K562 (cell line): ENCODE measurements at regions not wholly inside any gene's neighbourhood (a gene's known extent, or its start where the extent isn't known, plus 50 kb on each side); places are given as distances from the start of the nearest gene placed in this dataset.

Experiments used
- ATAC-seq: fragments of 200-7000 bp; cut with Tn5 transposase; 3 replicates; pipeline ENCODE4 v1.9.1; 2020; ENCODE audit warnings: moderate library complexity
- BruUV-seq: library from RNA; stranded (reverse); fragments of 400-500 nt; replicated peaks from 2 replicates; lab custom pipeline; 2021; lab: Mats Ljungman, UMichigan
- CTCF ChIA-PET: fragments of 300-600 bp; formaldehyde crosslinking; extraction: SDS; loops from one replicate; lab custom pipeline; 2021; ENCODE audit warnings: low intra/inter-chr PET ratio; lab: Yijun Ruan, JAX
- POLR2A ChIA-PET: fragments of 300-600, 350-650 bp; sonication (Branson Sonifier 250); formaldehyde crosslinking; extraction: SDS; loops from one replicate; lab custom pipeline; 2021; ENCODE audit warnings: antibody characterized with exemption, inconsistent platforms; lab: Yijun Ruan, JAX
- DNase-seq, 4 experiments: peaks; one replicate each; pipeline versions ENCODE4 v3.0.0 to v3.0.0-alpha.2; 2011 to 2018; ENCODE audit warnings: low spot score in 3 of 4, mixed read lengths in 3 of 4; ENCODE audit errors: extremely low read depth in 1 of 4
- FAIRE-seq: peaks from 2 replicates; lab custom pipeline; 2011; peaks lifted over from hg19 to GRCh38; lab: Jason Lieb, UNC
- H2AFZ ChIP-seq: 2 replicates; pipeline ENCODE4 v1.6.0; 2011; ENCODE audit warnings: low read depth, low read length, control low read depth, inconsistent platforms
- H3K27ac ChIP-seq: fragments of 200-600 bp; 3 replicates; pipeline ENCODE4 v1.8.0; 2011; ENCODE audit warnings: low read depth, mild to moderate bottlenecking, control low read depth, inconsistent platforms, low read length, moderate library complexity, mixed read lengths; ENCODE audit errors: extremely low read depth
- H3K27me3 ChIP-seq, 2 experiments: fragments of 300-600 bp in 1 of 2; 2 replicates in 1 of 2; 3 replicates in 1 of 2; pipeline versions ENCODE4 v1.6.0 to v1.8.0; 2011; ENCODE audit warnings: inconsistent platforms in 2 of 2, low read length in 2 of 2, mild to moderate bottlenecking in 1 of 2, mixed read lengths in 1 of 2, moderate library complexity in 1 of 2; ENCODE audit not compliant: control insufficient read depth in 2 of 2, insufficient read depth in 2 of 2
- H3K36me3 ChIP-seq: fragments of 300-600 bp; 3 replicates; pipeline ENCODE4 v1.8.0; 2011; ENCODE audit warnings: mild to moderate bottlenecking, low read length, inconsistent platforms; ENCODE audit not compliant: control insufficient read depth, insufficient read depth
- H3K4me1 ChIP-seq, 2 experiments: fragments of 200-600 bp in 1 of 2; replicated peaks in 1 of 2; 2 replicates in 1 of 2; 3 replicates in 1 of 2; pipeline versions ENCODE4 v1.5.1 to v1.8.0; 2011; ENCODE audit warnings: inconsistent platforms in 2 of 2, low read length in 2 of 2, mild to moderate bottlenecking in 1 of 2, mixed read lengths in 1 of 2, moderate library complexity in 1 of 2; ENCODE audit not compliant: control insufficient read depth in 2 of 2, insufficient read depth in 2 of 2
- H3K4me2 ChIP-seq: 2 replicates; pipeline ENCODE4 v1.6.1; 2011; ENCODE audit warnings: low read length, control low read depth, inconsistent platforms, mixed read lengths; ENCODE audit not compliant: insufficient read depth
- H3K4me3 ChIP-seq: fragments of 200-600 bp; sonication (generic), shearing (Covaris generic); 2 replicates; pipeline ENCODE4 v1.5.1; 2016; ENCODE audit warnings: control low read depth, inconsistent platforms
- H3K79me2 ChIP-seq: fragments of 200-600 bp; 3 replicates; pipeline ENCODE4 v1.8.0; 2011; ENCODE audit warnings: low read length, inconsistent platforms; ENCODE audit not compliant: control insufficient read depth, insufficient read depth
- H3K9ac ChIP-seq, 2 experiments: 2 replicates each; pipeline versions ENCODE4 v1.6.0 to v1.6.1; 2011; ENCODE audit warnings: low read depth in 2 of 2, low read length in 2 of 2, control low read depth in 1 of 2, inconsistent platforms in 1 of 2, mild to moderate bottlenecking in 1 of 2, mixed read lengths in 1 of 2; ENCODE audit not compliant: insufficient read depth in 1 of 2
- H3K9me1 ChIP-seq: one replicate; pipeline ENCODE4 v1.6.0; 2011; ENCODE audit warnings: inconsistent platforms, mild to moderate bottlenecking, low read length, moderate library complexity; ENCODE audit not compliant: control insufficient read depth, insufficient read depth
- H3K9me3 ChIP-seq: replicated peaks from 2 replicates; pipeline ENCODE4 v1.5.1; 2011; ENCODE audit warnings: low read depth, low read length, inconsistent platforms; ENCODE audit not compliant: control insufficient read depth, insufficient read depth
- H4K20me1 ChIP-seq: replicated peaks from 2 replicates; pipeline ENCODE4 v1.6.1; 2011; ENCODE audit warnings: low read length, inconsistent platforms, mixed read lengths; ENCODE audit not compliant: control insufficient read depth, insufficient read depth
- JUNB ChIP-seq: fragments of 450-650 bp; formaldehyde crosslinking; conservative IDR thresholded peaks from 2 replicates; pipeline ENCODE4 v1.4.0; 2020; ENCODE audit warnings: mild to moderate bottlenecking
- POLR2AphosphoS2 ChIP-seq: IDR thresholded peaks from 2 replicates; pipeline ENCODE4 v1.6.1; 2012; ENCODE audit warnings: low read length, improper control_type of control experiment
- RNF2 ChIP-seq: sonication (generic); IDR thresholded peaks from 2 replicates; pipeline ENCODE4 v1.6.1; 2016
- SPI1 ChIP-seq: IDR thresholded peaks from 2 replicates; pipeline ENCODE4 v1.6.1; 2011; ENCODE audit warnings: low read depth, low read length, control low read depth, borderline replicate concordance
- TBP ChIP-seq: optimal IDR thresholded peaks from 2 replicates; pipeline ENCODE3; 2011; ENCODE audit warnings: low read depth, low read length, improper control_type of control experiment
- XRCC3 ChIP-seq: fragments of 450-650 bp; IDR thresholded peaks from 2 replicates; pipeline ENCODE4 v1.6.1; 2017; ENCODE audit warnings: mild to moderate bottlenecking, moderate library complexity
- ZNF140 ChIP-seq: fragments of 250-450 bp; sonication (Bioruptor Pico); IDR thresholded peaks from 2 replicates; pipeline ENCODE4 v1.8.0; 2021; ENCODE audit warnings: moderate library complexity, mild to moderate bottlenecking, inconsistent platforms
- ZNF41 ChIP-seq: fragments of 250-450 bp; sonication (Bioruptor Pico); conservative IDR thresholded peaks from 2 replicates; pipeline ENCODE4 v1.4.0; 2020; ENCODE audit warnings: mild to moderate bottlenecking
- ZNF780A ChIP-seq: fragments of 250-450 bp; sonication (Bioruptor Pico); IDR thresholded peaks from 2 replicates; pipeline ENCODE4 v1.5.0; 2021; ENCODE audit warnings: mild to moderate bottlenecking
- WGBS: fragments of 100-300 bp; shearing (Covaris generic); methylation state at CpG from one replicate; pipeline ENCODE4 v1.1.6; 2016; ENCODE audit warnings: low coverage, mixed read lengths; ENCODE audit not compliant: insufficient coverage; ENCODE audit errors: missing lambda C conversion rate; 5-methylcytosine and 5-hydroxymethylcytosine counted together
- in situ Hi-C: fragments of 300-500 bp; cut with MboI; formaldehyde crosslinking; loops from 4 replicates; pipeline ENCODE4 v1.15.0; 2018; ENCODE audit warnings: inconsistent platforms, mixed read lengths
- intact Hi-C: fragments of 100-400 bp; cut with micrococcal nuclease; formaldehyde crosslinking; loops from 2 replicates; pipeline ENCODE4 v1.14.2; 2022
- TF ChIP-seq, protein P1 (sequence below): fragments of 450-650 bp; IDR thresholded peaks from 2 replicates; pipeline ENCODE4 v1.6.1; 2016; ENCODE audit warnings: mild to moderate bottlenecking
- TF ChIP-seq, protein P2 (sequence below): sonication (generic); formaldehyde crosslinking; IDR thresholded peaks from 2 replicates; pipeline ENCODE4 v1.8.1; 2023; ENCODE audit warnings: mild to moderate bottlenecking, missing genetic modification reagents
- TF ChIP-seq, protein P3 (sequence below), 2 experiments: fragments of 450-650 bp; IDR thresholded peaks; 2 replicates each; pipeline ENCODE4 v1.6.1; 2016

DNA sequence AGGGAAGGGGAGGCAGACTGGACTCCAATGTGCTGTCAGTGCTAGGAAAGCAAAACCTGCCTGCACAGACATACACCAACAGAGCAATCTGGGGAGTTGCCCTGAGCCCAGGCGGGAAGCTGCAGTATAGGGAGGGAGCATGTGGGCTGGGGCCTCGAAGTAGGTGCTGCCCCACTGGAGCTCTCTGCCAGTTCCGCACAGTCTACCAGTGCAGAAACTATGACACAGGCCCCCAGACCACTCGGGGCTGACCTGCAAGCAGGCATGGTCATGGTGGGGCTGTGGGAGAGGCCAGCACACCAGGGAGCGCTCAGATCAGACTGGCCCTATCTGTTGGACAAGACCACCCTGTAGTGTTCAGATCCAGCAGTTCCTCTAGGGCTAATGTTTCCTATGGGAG, 344.1 kb upstream of the TRAM1L1 start:
- no peaks in the 10 kb centered on the region for H3K79me2 ChIP-seq
- BruUV-seq = no TSS peak
- no peaks in the 10 kb centered on the region for H3K4me1 ChIP-seq
- no peaks in the 10 kb centered on the region for H3K36me3 ChIP-seq
- intact Hi-C loops (no loop called here), in situ Hi-C loops (no loop called here)
- H3K9me3 ChIP-seq = no peaks in the 10 kb centered on the region; the same call in 1 of the 2 replicates
- H3K9ac ChIP-seq = no peak overlapping the region
- H3K27ac ChIP-seq = no peak overlapping the region
- CTCF ChIA-PET = no interaction called here
- TF ChIP-seq POLR2AphosphoS2 = no peak
- TF ChIP-seq, protein P1, sequence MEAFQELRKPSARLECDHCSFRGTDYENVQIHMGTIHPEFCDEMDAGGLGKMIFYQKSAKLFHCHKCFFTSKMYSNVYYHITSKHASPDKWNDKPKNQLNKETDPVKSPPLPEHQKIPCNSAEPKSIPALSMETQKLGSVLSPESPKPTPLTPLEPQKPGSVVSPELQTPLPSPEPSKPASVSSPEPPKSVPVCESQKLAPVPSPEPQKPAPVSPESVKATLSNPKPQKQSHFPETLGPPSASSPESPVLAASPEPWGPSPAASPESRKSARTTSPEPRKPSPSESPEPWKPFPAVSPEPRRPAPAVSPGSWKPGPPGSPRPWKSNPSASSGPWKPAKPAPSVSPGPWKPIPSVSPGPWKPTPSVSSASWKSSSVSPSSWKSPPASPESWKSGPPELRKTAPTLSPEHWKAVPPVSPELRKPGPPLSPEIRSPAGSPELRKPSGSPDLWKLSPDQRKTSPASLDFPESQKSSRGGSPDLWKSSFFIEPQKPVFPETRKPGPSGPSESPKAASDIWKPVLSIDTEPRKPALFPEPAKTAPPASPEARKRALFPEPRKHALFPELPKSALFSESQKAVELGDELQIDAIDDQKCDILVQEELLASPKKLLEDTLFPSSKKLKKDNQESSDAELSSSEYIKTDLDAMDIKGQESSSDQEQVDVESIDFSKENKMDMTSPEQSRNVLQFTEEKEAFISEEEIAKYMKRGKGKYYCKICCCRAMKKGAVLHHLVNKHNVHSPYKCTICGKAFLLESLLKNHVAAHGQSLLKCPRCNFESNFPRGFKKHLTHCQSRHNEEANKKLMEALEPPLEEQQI = no peak
- no peak for TF ChIP-seq TBP
- no peak for TF ChIP-seq SPI1
- no peak for TF ChIP-seq ZNF780A (CRISPR knock-in tag)
- no peak for TF ChIP-seq ZNF140
- no peak for TF ChIP-seq JUNB (CRISPR knock-in tag)
- TF ChIP-seq, protein P2, sequence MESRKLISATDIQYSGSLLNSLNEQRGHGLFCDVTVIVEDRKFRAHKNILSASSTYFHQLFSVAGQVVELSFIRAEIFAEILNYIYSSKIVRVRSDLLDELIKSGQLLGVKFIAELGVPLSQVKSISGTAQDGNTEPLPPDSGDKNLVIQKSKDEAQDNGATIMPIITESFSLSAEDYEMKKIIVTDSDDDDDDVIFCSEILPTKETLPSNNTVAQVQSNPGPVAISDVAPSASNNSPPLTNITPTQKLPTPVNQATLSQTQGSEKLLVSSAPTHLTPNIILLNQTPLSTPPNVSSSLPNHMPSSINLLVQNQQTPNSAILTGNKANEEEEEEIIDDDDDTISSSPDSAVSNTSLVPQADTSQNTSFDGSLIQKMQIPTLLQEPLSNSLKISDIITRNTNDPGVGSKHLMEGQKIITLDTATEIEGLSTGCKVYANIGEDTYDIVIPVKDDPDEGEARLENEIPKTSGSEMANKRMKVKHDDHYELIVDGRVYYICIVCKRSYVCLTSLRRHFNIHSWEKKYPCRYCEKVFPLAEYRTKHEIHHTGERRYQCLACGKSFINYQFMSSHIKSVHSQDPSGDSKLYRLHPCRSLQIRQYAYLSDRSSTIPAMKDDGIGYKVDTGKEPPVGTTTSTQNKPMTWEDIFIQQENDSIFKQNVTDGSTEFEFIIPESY (CRISPR knock-in tag) = no peak
- TF ChIP-seq ZNF41 = no peak
- no peak for TF ChIP-seq XRCC3
- TF ChIP-seq, protein P3, sequence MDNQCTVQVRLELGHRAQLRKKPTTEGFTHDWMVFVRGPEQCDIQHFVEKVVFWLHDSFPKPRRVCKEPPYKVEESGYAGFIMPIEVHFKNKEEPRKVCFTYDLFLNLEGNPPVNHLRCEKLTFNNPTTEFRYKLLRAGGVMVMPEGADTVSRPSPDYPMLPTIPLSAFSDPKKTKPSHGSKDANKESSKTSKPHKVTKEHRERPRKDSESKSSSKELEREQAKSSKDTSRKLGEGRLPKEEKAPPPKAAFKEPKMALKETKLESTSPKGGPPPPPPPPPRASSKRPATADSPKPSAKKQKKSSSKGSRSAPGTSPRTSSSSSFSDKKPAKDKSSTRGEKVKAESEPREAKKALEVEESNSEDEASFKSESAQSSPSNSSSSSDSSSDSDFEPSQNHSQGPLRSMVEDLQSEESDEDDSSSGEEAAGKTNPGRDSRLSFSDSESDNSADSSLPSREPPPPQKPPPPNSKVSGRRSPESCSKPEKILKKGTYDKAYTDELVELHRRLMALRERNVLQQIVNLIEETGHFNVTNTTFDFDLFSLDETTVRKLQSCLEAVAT (IDR thresholded peaks at IDR 0.05) = no peak
- TF ChIP-seq RNF2 = no peak
- no peak overlapping the region for H3K4me2 ChIP-seq
- H3K4me3 ChIP-seq = no peak overlapping the region
- FAIRE-seq = no peak
- no peak for ATAC-seq
- no peaks in the 10 kb centered on the region for H4K20me1 ChIP-seq
- POLR2A ChIA-PET = no interaction called here
- 3% methylated on average over 5 of the region's 5 CpGs for WGBS
- H3K27me3 ChIP-seq = no peaks in the 10 kb centered on the region
- no peaks in the 10 kb centered on the region for H3K9me1 ChIP-seq
- no peak for DNase-seq
- H2AFZ ChIP-seq = no peak overlapping the region
